MM.1S (cell line): ENCODE measurements at regions not wholly inside any gene's neighbourhood (a gene's known extent, or its start where the extent isn't known, plus 50 kb on each side); places are given as distances from the start of the nearest gene placed in this dataset.
A peak's percentile ranks its signal among the peaks of the same experiment; 100 is the strongest.
"Not testable (repeated sequence)": the region's sequence is repeated elsewhere in the genome, so short reads cannot be mapped to it uniquely, and the experiment has no call there.

Source experiments
- DNase-seq: peaks from one replicate; pipeline ENCODE4 v3.0.0-alpha.2; 2015
- H2AFZ ChIP-seq: fragments of 300-600 bp; sonication (generic); 2 replicates; pipeline ENCODE4 v1.6.0; 2016; ENCODE audit warnings: antibody characterized with exemption, low read length
- H3F3A ChIP-seq: fragments of 300-600 bp; sonication (generic); 2 replicates; pipeline ENCODE4 v1.6.1; 2016; ENCODE audit warnings: mild to moderate bottlenecking, antibody characterized with exemption, low read length, moderate library complexity, mixed read lengths; ENCODE audit not compliant: insufficient read depth
- H3K27ac ChIP-seq: fragments of 300-600 bp; sonication (generic); 2 replicates; pipeline ENCODE4 v1.5.1; 2016; ENCODE audit warnings: mild to moderate bottlenecking, low read length
- H3K27me3 ChIP-seq: fragments of 300-600 bp; sonication (generic); replicated peaks from 2 replicates; pipeline ENCODE4 v1.6.0; 2016; ENCODE audit warnings: low read length; ENCODE audit not compliant: insufficient read depth
- H3K36me3 ChIP-seq: fragments of 300-600 bp; sonication (generic); replicated peaks from 2 replicates; pipeline ENCODE4 v1.6.1; 2016; ENCODE audit warnings: mild to moderate bottlenecking, low read length, mixed read lengths; ENCODE audit not compliant: insufficient read depth
- H3K4me1 ChIP-seq: fragments of 300-600 bp; sonication (generic); 2 replicates; pipeline ENCODE4 v1.6.1; 2016; ENCODE audit warnings: low read length, mixed read lengths
- H3K4me2 ChIP-seq: fragments of 300-600 bp; sonication (generic); 2 replicates; pipeline ENCODE4 v1.6.0; 2016; ENCODE audit warnings: low read depth, low read length
- H3K4me3 ChIP-seq: fragments of 300-600 bp; sonication (generic); 2 replicates; pipeline ENCODE4 v1.5.1; 2016; ENCODE audit warnings: low read length, mixed read lengths
- H3K79me2 ChIP-seq: fragments of 300-600 bp; sonication (generic); 2 replicates; pipeline ENCODE4 v1.6.1; 2016; ENCODE audit warnings: mixed run types, low read length, mixed read lengths
- H3K9ac ChIP-seq: fragments of 300-600 bp; sonication (generic); 2 replicates; pipeline ENCODE4 v1.6.1; 2016; ENCODE audit warnings: low read length, mixed read lengths
- H3K9me2 ChIP-seq: fragments of 300-600 bp; sonication (generic); replicated peaks from 2 replicates; pipeline ENCODE4 v1.6.1; 2016; ENCODE audit warnings: mild to moderate bottlenecking, low read length, mixed read lengths; ENCODE audit not compliant: insufficient read depth
- H3K9me3 ChIP-seq: fragments of 300-600 bp; sonication (generic); replicated peaks from 2 replicates; pipeline ENCODE4 v1.6.1; 2016; ENCODE audit warnings: mild to moderate bottlenecking, low read length, mixed read lengths; ENCODE audit not compliant: insufficient read depth
- H4K20me1 ChIP-seq: fragments of 300-600 bp; sonication (generic); 2 replicates; pipeline ENCODE4 v1.6.1; 2016; ENCODE audit warnings: mild to moderate bottlenecking, low read length, moderate library complexity, mixed read lengths; ENCODE audit not compliant: insufficient read depth
- EZH2 ChIP-seq: fragments of 300-600 bp; sonication (generic); optimal IDR thresholded peaks from 2 replicates; pipeline ENCODE3; 2017; ENCODE audit warnings: low read depth, mild to moderate bottlenecking, antibody characterized with exemption, low read length, mixed read lengths
- EZH2phosphoT487 ChIP-seq: fragments of 300-600 bp; sonication (generic); IDR thresholded peaks from 2 replicates; pipeline ENCODE4 v1.6.1; 2018; ENCODE audit warnings: antibody characterized with exemption, low read length
- TF ChIP-seq, protein P1 (sequence below): fragments of 300-600 bp; sonication (generic); IDR thresholded peaks from 2 replicates; pipeline ENCODE4 v1.5.1; 2016; ENCODE audit warnings: antibody characterized with exemption, low read length, mixed read lengths

DNA sequence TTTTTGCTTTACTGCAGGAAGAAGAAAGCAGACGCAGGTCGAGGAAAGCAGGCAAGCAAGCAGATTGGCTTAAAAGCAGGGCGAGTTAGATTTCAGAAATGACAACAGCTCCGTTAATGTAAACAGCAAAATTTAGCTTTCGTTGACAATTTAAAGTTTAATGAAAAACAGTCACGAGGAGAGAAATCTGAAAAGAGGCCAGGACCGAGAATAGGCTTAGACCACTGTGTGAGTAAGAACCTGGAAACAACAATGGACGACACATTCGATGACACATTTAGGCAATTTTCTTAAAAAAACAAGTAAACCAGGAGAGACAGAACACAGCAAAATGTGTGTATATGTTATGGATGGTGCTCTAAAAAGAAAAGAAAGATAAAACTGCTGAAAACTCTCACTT, 155.3 kb downstream of the ISOC1 start:
- Histone ChIP-seq H3K4me2 (no peak overlapping the region), H3K4me3 (no peak overlapping the region), H3K9ac (no peak overlapping the region), H3K9me3 (no peaks in the 10 kb centered on the region), H3K36me3 (no peaks in the 10 kb centered on the region), H3K4me1 (no peaks in the 10 kb centered on the region), H3K27ac (no peak overlapping the region), H4K20me1 (no peaks in the 10 kb centered on the region), H2AFZ (no peak overlapping the region), H3F3A (no peaks in the 10 kb centered on the region), H3K79me2 (no peaks in the 10 kb centered on the region), H3K9me2 (no peaks in the 10 kb centered on the region), H3K27me3 (no peaks in the 10 kb centered on the region)
- no peak for DNase-seq
- TF ChIP-seq EZH2 (no peak), EZH2phosphoT487 (no peak)
- TF ChIP-seq, protein P1, sequence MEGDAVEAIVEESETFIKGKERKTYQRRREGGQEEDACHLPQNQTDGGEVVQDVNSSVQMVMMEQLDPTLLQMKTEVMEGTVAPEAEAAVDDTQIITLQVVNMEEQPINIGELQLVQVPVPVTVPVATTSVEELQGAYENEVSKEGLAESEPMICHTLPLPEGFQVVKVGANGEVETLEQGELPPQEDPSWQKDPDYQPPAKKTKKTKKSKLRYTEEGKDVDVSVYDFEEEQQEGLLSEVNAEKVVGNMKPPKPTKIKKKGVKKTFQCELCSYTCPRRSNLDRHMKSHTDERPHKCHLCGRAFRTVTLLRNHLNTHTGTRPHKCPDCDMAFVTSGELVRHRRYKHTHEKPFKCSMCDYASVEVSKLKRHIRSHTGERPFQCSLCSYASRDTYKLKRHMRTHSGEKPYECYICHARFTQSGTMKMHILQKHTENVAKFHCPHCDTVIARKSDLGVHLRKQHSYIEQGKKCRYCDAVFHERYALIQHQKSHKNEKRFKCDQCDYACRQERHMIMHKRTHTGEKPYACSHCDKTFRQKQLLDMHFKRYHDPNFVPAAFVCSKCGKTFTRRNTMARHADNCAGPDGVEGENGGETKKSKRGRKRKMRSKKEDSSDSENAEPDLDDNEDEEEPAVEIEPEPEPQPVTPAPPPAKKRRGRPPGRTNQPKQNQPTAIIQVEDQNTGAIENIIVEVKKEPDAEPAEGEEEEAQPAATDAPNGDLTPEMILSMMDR, result no peak

DNA sequence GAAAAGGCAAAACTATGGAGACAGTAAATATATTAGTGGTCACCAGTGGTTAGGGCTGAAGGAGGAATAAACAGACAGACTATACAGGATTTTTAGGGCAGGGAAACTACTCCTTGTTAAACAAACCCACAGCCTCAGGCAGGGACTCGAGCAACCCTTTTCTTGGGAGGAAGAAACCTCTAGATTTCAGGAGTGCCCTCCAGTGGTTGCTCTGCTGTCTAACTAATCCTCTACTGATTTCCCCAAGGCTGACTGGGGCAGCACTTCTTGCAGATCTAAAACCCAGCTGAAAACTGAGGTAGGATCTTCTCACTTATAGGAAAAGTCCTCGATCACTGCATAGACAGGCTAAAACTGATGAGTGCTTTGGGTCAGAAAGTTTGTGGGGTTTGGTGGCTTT, 176.8 kb downstream of the ISOC1 start:
- Histone ChIP-seq H3K9ac (no peak overlapping the region), H3K4me2 (no peak overlapping the region), H4K20me1 (no peaks in the 10 kb centered on the region), H3K79me2 (no peaks in the 10 kb centered on the region), H3K9me2 (no peaks in the 10 kb centered on the region), H3K9me3 (no peaks in the 10 kb centered on the region), H3K4me1 (no peaks in the 10 kb centered on the region), H3K27me3 (no peaks in the 10 kb centered on the region), H3K4me3 (no peak overlapping the region), H3K27ac (no peak overlapping the region), H3F3A (no peaks in the 10 kb centered on the region), H2AFZ (no peak overlapping the region), H3K36me3 (no peaks in the 10 kb centered on the region)
- TF ChIP-seq EZH2, result no peak
- TF ChIP-seq, protein P1, result no peak
- no peak for TF ChIP-seq EZH2phosphoT487
- DNase-seq, result peak; percentile 20

DNA sequence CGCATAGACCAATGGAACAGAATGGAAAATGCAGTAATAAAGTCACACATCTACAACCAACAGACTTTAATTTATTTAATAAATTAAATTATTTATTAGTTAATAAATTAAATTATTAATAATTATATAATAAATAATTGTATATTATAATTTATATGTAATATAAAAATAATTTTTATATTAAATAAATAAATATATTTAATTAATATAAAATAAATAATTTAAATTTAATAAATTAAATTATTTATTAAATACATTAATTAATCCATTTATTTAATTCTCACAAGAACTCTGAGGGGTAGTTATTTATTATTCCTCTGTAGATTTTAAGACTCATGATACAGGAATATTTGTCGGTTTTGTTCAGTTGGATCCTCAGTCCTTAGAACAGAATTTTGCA, 176.1 kb upstream of the ADAMTS19 start:
- H2AFZ ChIP-seq, result no peak overlapping the region
- DNase-seq, result no peak
- H3K9me3 ChIP-seq, result no peaks in the 10 kb centered on the region
- H3K4me3 ChIP-seq, result no peak overlapping the region
- no peak overlapping the region for H3K27ac ChIP-seq
- no peaks in the 10 kb centered on the region for H3K36me3 ChIP-seq
- no peak for TF ChIP-seq EZH2phosphoT487
- TF ChIP-seq EZH2, result no peak
- TF ChIP-seq, protein P1, result no peak
- no peaks in the 10 kb centered on the region for H3F3A ChIP-seq
- no peaks in the 10 kb centered on the region for H4K20me1 ChIP-seq
- no peak overlapping the region for H3K4me2 ChIP-seq
- H3K4me1 ChIP-seq, result no peaks in the 10 kb centered on the region
- H3K9ac ChIP-seq, result no peak overlapping the region
- H3K27me3 ChIP-seq, result no peaks in the 10 kb centered on the region
- no peaks in the 10 kb centered on the region for H3K79me2 ChIP-seq
- H3K9me2 ChIP-seq, result no peaks in the 10 kb centered on the region

DNA sequence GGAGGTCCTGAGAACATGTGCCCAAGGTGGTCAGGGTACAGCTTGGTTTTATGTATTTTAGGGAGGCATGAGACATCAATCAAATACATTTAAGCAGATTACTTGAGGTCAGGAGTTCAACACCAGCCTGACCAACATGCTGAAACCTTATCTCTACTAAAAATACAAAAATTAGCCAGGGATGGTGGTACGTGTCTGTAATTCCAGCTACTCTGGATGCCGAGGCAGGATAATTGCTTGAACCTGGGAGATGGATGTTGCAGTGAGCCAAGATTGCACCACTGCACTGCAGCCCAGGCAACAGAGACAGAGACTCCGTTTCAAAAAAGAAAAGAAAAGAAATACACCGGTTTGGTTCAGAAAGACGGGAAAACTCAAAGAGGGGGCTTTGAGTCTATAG, 165.9 kb upstream of the ADAMTS19 start:
- not testable (repeated sequence) for H3K36me3 ChIP-seq, H3K79me2 ChIP-seq, H3F3A ChIP-seq, H3K9me2 ChIP-seq, DNase-seq, H3K4me3 ChIP-seq, H3K27ac ChIP-seq, H3K4me1 ChIP-seq, H3K27me3 ChIP-seq, H3K9me3 ChIP-seq, H3K4me2 ChIP-seq, H4K20me1 ChIP-seq, H2AFZ ChIP-seq, H3K9ac ChIP-seq
